Left hindlimb (tissue), 1 donor: ENCODE measurements at regions not wholly inside any gene's neighbourhood (a gene's known extent, or its start where the extent isn't known, plus 50 kb on each side); places are given as distances from the start of the nearest gene placed in this dataset.

ENCODE experiments used
- DNase-seq: peaks from one replicate; pipeline ENCODE4 v3.0.0-alpha.2; 2018

- DNase-seq, result no peak
Measured at GRCh38 chr10:28812384-28813372, 135.4 kb downstream of the BAMBI start.

- no peak for DNase-seq
Measured at GRCh38 chr10:28815681-28816080, 138.4 kb downstream of the BAMBI start.

GRCh38 chr10:28822719-28823464, 145.6 kb downstream of the BAMBI start:
- DNase-seq, result no peak

- no peak for DNase-seq
Measured at GRCh38 chr10:28823501-28824075, 146.3 kb downstream of the BAMBI start.

GRCh38 chr10:28833313-28833712, 156.0 kb downstream of the BAMBI start:
- no peak for DNase-seq

- no peak for DNase-seq
Measured at GRCh38 chr10:28836435-28836743, 159.1 kb downstream of the BAMBI start.

GRCh38 chr10:28837613-28838390, 160.5 kb downstream of the BAMBI start:
- no peak for DNase-seq

GRCh38 chr10:28838908-28839307, 161.6 kb downstream of the BAMBI start:
- no peak for DNase-seq

GRCh38 chr10:28839600-28840007, 162.3 kb downstream of the BAMBI start:
- no peak for DNase-seq

- no peak for DNase-seq
Measured at GRCh38 chr10:28840202-28840601, 162.9 kb downstream of the BAMBI start.

GRCh38 chr10:28840971-28841370, 163.7 kb downstream of the BAMBI start:
- DNase-seq, result no peak

- DNase-seq, result no peak
Measured at GRCh38 chr10:28841625-28842024, 164.3 kb downstream of the BAMBI start.

- no peak for DNase-seq
Measured at GRCh38 chr10:28842321-28842720, 165.0 kb downstream of the BAMBI start.

GRCh38 chr10:28845009-28845682, 167.8 kb downstream of the BAMBI start:
- no peak for DNase-seq

GRCh38 chr10:28849309-28849708, 172.0 kb downstream of the BAMBI start:
- no peak for DNase-seq

- no peak for DNase-seq
Measured at GRCh38 chr10:28849821-28850220, 172.5 kb downstream of the BAMBI start.

- DNase-seq, result no peak
Measured at GRCh38 chr10:28850784-28851183, 173.5 kb downstream of the BAMBI start.

GRCh38 chr10:28853195-28853594, 175.9 kb downstream of the BAMBI start:
- no peak for DNase-seq

- DNase-seq, result no peak
Measured at GRCh38 chr10:28857164-28857563, 179.8 kb downstream of the BAMBI start.

- no peak for DNase-seq
Measured at GRCh38 chr10:28858646-28859045, 181.3 kb downstream of the BAMBI start.

- no peak for DNase-seq
Measured at GRCh38 chr10:28859791-28860190, 182.5 kb downstream of the BAMBI start.

GRCh38 chr10:28862219-28862618, 184.9 kb downstream of the BAMBI start:
- no peak for DNase-seq
